Activated CD8-positive, alpha-beta memory T cell treated with anti-CD3 and anti-CD28 coated beads, Interleukin-2, amount 50 U/mL, for 4 hours (primary cell): ENCODE measurements at regions not wholly inside any gene's neighbourhood (a gene's known extent, or its start where the extent isn't known, plus 50 kb on each side); places are given as distances from the start of the nearest gene placed in this dataset.
"Not testable (repeated sequence)": the region's sequence is repeated elsewhere in the genome, so short reads cannot be mapped to it uniquely, and the experiment has no call there.

ENCODE experiments used
- DNase-seq: peaks from one replicate; pipeline ENCODE4 v3.0.0-alpha.2; 2020

DNA sequence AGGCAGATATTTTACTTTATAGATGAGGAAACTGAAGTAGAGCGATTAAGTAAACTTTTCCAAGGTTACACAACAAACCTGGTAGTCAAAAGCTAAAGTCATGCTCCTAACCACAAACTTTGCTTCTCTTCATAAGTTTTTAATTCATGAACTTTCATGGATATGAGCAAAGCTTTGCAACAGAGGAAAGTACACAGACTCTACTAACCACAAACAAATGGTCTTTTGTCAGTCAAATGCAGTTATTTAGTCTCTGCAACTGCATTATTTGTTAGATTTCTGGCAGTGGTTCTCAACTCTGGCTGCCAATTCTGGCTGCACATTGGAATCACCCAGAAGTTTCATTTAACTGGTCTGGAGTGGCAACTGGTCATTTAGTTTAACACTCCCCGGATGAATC is 140.6 kb upstream of the TMEM168 start:
- DNase-seq, result no peak

DNA sequence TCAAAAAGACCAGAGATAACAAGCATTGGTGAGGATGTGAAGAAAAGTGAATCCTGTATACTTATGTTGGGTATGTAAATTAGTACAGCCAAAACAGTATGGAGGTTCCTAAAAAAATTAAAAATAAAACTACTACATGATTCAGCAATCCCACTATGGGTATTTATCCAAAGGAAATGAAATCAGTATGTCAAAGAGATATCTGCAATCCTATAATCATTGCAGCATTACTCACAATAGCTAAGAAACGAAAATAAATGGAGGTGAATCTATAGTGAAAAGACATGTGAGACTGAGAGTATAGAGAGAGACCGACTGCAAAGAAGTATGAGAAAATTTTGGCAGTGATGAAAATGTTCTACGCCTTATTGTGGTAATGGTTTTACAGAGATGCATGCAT is 139.2 kb upstream of the TMEM168 start:
- no peak for DNase-seq

GRCh38 chr7:112926018-112926417 is 135.8 kb upstream of the TMEM168 start:
- DNase-seq, result no peak

DNA sequence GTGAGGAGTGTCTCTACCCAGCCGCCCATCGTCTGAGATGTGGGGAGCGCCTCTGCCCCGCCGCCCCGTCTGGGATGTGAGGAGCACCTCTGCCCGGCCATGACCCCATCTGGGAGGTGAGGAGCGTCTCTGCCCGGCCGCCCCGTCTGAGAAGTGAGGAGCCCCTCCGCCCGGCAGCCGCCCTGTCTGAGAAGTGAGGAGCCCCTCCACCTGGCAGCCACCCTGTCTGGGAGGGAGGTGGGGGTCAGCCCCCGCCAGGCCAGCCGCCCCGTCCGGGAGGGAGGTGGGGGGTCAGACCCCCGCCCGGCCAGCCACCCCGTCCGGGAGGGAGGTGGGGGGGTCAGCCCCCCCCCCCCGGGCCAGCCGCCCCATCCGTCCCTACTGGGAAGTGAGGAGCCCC is 132.4 kb upstream of the TMEM168 start:
- not testable (repeated sequence) for DNase-seq

- not testable (repeated sequence) for DNase-seq
Measured at GRCh38 chr7:112916431-112916830, 126.2 kb upstream of the TMEM168 start.

DNA sequence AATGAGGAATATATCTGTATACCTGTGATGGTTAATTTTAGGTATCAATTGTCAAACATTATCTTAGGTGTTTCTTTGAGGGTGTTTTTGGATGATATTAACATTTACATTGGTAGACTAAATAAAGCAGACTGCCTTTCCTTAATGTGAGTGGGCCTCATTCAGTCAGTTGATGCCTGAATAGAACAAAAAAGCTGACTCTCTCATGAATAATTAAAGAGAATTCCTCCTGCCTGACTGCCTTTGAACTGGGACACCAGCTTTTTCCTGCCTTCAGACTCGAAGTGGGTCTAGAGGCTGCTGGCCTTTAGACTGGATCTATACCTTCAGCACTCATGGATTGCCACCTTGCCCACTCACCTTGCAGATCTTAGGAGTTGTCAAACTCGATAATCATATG is 117.9 kb upstream of the TMEM168 start:
- DNase-seq, result no peak

- no peak for DNase-seq
Measured at GRCh38 chr7:112907658-112908057, 117.5 kb upstream of the TMEM168 start.

DNA sequence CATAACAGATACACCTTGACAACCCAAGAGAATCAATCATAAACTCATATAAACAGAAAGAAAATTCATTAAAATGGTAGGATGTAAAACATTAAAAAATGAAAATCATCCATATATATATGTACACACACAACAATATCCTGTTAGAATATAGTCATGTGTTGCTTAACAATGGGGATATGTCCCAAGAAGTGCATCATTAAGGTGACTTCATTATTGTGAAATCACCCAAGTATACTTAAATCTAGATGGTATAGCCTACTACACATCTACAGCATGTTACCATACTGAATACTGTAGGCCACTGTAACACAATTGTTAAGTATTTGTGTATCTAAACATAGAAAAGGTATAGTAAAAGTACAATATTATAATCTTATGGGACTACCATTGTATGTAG is 115.8 kb upstream of the TMEM168 start:
- no peak for DNase-seq

DNA sequence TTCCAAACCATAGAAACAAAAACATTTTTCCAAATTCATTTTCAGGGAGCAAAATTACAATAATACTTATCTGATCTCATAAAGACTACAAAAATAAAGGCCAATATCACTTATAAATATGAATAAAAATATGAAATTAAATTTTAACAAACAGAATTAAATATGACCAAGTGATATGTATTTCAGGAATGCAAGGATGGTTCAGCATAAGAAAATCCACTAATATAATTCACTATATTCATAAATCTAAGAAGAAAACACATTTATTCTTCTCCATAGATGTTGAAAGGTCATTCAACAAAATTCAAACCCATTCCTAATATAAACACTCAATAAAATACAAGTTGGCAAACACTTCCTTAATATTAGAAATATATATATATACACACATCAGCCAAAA is 115.2 kb upstream of the TMEM168 start:
- no peak for DNase-seq

DNA sequence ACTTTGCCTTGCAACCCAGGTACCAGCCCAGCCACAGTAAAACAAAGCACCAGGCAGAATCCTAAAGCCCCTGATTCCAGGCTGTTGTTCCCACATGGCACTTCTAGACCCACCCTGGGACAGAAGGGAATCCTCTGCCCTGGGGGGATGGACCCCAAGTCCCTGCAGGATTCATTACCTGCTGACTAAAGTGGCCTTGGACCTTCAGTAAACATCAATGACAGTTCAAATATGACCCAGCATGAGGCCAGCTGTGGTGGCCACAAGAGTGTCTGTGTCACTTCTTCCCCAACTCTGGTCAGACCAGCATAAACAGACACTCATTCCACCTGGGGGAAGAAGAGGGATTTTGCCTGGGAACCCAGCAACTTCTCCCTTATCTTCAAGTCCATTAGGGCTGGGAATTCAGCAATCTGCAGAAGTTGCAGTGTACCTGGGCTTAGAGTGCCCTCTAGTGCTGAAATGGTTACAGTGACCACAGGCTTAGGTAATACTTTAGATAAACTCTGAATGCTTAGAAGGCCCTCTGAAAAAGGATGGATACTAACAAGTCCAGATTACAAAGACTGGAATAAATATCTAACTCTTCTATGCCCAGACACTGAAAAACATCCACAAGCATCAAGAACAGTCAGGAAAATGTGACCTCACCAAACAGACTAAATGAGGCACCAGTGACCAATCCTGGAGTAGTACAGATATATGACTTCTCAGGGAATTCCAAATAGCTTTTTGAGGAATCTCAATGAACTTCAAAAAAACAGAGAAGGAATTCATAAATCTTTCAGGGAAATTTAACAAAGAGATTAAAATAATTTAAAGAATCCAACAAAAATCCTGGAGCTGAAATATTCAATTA is 108.5 kb upstream of the TMEM168 start:
- no peak for DNase-seq

DNA sequence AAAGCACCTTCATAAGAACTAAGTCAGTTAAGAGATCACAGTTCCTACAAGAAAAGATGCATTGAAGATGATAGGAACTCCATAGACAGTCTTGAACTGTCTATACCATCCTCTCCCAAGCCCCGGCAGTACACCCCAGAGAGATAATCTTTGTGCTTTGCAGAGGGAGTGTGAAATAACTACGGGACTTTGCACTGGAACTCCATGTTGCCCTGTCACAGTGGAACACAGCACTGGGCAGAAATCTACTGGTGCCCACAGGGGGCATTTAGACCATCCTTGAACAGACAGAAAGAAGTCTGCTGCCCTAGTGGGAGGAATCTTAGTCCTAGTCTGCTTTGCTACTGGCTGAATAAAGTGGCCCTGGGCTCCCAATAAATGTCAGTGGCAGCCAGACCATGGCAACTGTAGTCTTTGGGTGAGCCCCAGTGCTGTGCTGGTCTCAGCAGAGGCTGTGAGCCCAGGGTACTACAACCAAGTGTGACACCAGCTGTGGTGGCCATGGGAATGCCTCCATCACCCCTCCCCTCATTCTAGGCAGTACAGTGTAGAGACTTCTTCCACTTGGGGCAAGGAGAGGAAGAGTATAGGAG is 107.7 kb upstream of the TMEM168 start:
- no peak for DNase-seq

GRCh38 chr7:112896026-112896601 is 105.9 kb upstream of the TMEM168 start:
- DNase-seq, result no peak

GRCh38 chr7:112892263-112892662 is 102.1 kb upstream of the TMEM168 start:
- DNase-seq, result no peak

- no peak for DNase-seq
Measured at GRCh38 chr7:112891698-112892097, 101.5 kb upstream of the TMEM168 start.

DNA sequence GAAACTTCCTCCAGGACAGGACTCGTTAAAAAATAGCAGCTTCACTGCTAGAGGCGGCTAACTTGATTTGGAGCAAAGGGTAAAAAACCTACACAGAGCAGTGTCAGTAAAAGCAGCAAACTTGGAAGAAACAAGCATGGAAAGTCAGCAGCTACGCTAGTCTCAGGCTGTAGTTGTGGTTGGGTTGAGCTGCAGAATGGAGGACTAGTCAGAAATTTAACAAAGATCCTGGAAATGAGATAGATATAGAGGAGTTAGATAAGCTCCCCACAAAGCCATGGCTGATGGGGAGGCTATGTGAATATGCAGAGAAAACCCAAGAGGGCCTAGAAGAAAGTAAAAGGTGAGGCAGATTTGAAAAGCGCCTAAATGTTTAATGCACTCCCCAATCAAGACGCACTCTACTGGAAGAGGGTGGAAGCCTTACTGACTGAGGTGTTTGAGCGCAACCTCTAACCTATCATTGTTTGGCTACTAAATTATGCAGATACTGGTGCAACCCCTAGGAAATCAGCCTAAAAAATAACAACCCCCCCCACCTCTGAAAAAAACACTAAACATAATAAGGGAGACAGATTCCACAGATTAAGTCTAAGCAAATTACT is 99.7 kb upstream of the TMEM168 start:
- DNase-seq, result no peak

GRCh38 chr7:112889268-112889667 is 99.1 kb upstream of the TMEM168 start:
- no peak for DNase-seq

- no peak for DNase-seq
Measured at GRCh38 chr7:112888781-112889180, 98.6 kb upstream of the TMEM168 start.

- DNase-seq, result no peak
Measured at GRCh38 chr7:112887976-112888375, 97.8 kb upstream of the TMEM168 start.

DNA sequence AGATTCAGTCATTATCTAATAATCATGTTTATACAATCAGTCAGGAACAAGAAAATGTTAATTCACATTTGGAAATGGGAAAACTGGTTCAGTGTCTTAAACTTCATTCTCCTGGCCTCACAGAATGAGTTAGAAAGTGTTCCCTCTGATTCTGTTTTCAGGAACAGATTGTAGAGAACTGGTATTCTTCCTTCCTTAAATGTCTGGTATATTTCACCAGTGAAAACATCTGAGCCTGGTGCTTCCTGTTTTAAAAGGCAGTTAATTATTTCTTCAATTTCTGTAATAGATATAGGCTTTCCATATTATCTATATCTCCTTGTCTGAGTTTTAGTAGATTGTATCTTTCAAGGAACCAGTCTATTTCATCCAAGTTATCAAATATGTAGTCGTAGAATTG is 97.1 kb upstream of the TMEM168 start:
- DNase-seq, result no peak

- DNase-seq, result no peak
Measured at GRCh38 chr7:112886208-112886607, 96.0 kb upstream of the TMEM168 start.

DNA sequence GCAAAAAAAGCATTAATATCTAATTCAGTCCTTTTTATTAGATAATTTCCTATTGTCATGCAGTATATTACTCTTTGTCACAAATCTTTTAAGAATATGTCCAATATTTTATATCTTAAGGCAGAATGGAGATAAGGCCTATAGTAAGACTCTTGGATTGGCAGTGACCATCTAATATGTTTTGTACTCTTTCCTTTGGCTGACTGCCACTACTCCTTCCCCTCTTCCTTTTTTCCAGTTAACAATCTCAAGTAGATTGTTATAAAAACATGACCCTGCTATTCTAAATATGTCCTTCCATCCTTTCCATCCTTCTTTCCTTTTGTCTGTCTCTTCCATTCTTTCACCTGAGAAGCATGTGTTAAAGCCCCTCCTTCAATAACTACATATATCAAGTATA is 92.8 kb upstream of the TMEM168 start:
- DNase-seq, result no peak

DNA sequence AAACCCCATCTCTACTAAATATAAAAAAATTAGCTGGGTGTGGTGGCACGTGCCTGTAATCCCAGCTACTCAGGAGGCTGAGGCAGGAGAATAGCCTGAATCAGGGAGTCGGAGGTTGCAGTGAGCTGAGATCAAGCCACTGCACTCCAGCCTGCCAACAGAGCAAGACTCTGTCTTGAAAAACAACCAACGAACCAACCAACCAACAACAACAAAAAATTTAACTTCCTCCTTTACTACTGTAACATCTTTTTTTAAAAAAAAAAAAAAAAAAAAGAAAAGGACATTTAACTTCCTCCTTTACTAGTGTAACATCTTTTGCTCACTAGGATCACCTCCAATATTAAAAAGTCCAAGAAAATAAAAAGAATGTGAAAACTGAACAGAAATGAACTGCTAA is 92.3 kb upstream of the TMEM168 start:
- DNase-seq, result no peak

- no peak for DNase-seq
Measured at GRCh38 chr7:112882022-112882421, 91.8 kb upstream of the TMEM168 start.
